ENCODE measurements at regions not wholly inside any gene's neighbourhood (a gene's known extent, or its start where the extent isn't known, plus 50 kb on each side); places are given as distances from the start of the nearest gene placed in this dataset.

DNA sequence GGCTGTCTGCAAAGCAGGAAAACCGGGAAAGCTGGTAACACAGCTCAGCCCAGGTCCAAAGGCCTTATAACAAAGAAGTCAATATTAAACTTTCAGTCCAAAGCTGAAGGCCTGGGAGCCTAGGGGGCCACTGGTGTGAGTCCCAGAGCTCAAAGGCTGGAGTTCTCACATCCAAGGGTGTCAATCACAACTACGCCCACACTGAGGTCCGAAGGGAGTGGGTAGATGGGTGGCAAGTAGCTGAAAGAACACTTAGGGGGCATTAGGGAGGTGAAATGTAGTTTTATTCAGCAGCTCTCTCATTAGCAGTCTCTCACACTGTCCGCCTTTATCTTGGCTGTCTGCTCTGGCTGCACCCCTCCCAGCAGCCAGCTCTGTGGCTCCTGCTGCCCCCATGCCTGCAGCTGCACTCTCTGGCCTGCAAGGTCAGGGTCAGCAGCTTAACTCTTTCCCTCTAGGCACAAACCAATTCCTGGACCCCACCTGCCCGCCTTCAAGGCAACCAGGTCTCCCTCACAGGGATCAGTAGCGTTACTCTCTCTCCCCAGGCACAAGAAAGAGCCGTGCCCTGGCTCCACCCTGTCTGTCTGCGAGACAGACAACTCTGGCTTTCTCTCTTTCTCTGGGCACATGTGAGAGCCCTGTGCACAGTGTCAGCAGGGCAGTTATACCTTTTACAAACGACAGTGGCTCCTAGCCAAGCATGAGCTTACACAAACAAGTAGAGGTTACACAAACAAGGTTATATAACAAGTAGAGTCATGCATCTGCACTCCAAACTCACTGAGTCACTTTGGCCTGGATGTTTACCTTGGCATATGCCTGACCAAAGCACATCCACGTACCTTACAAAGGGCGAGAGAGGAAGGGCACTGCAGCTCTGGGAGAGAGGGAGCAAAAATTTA is 249.4 kb upstream of the PCDH20 start:
- Histone ChIP-seq H3K4me1 (ENCODE audit: control insufficient read depth in 1 of 2, insufficient read depth in 2 of 2, low read length in 2 of 2) (no peaks in the 10 kb centered on the region), H3K27ac (ENCODE audit: low read depth in 1 of 2, low read length in 2 of 2) (no peak overlapping the region), H3K27me3 (ENCODE audit: control insufficient read depth in 1 of 2, insufficient read depth in 2 of 2, low read length in 1 of 2) (no peaks in the 10 kb centered on the region), H3K9me3 (ENCODE audit: control insufficient read depth, low read length) (no peaks in the 10 kb centered on the region), H3K36me3 (ENCODE audit: control insufficient read depth in 1 of 2, insufficient read depth in 2 of 2, low read length in 1 of 2) (no peaks in the 10 kb centered on the region), H3K4me3 (ENCODE audit: low read length in 2 of 2) (no peak overlapping the region)
- 53 to 55% methylated on average over 11 of the region's 11 CpGs for WGBS, 2 donors
- no peak for ATAC-seq (ENCODE audit: low FRiP score)
- intact Hi-C loops (cut with DNase I) = no loop called here
- DNase-seq = no peak

DNA sequence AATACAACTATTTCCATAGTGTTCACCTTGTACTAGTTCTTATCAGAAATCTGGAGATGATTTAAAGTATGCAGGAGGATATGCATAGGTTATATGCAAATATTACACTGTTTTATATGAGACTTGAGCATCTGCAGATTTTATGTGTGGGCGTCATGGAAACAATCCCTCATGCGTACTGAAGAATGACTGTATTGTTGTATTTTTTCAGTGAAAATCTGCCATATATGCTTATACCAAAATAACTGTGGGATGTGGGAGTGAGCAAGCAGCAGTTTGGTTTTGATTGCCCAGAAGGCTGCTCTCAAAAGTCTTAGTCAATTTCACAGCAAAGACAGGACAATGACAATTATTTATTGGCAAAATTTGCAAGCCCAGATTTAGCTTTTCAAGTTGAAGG is 238.8 kb upstream of the PCDH20 start:
- H3K27ac ChIP-seq (ENCODE audit: low read depth in 1 of 2, low read length in 2 of 2) = no peak overlapping the region
- no peak for DNase-seq
- no peak overlapping the region for H3K4me3 ChIP-seq (ENCODE audit: low read length in 2 of 2)
- ATAC-seq (ENCODE audit: low FRiP score) = no peak
- H3K4me1 ChIP-seq (ENCODE audit: control insufficient read depth in 1 of 2, insufficient read depth in 2 of 2, low read length in 2 of 2) = no peaks in the 10 kb centered on the region
- H3K9me3 ChIP-seq (ENCODE audit: control insufficient read depth, low read length) = no peaks in the 10 kb centered on the region
- no peaks in the 10 kb centered on the region for H3K27me3 ChIP-seq (ENCODE audit: control insufficient read depth in 1 of 2, insufficient read depth in 2 of 2, low read length in 1 of 2)
- 56 to 61% methylated on average over 2 of the region's 2 CpGs for WGBS, 2 donors
- H3K36me3 ChIP-seq (ENCODE audit: control insufficient read depth in 1 of 2, insufficient read depth in 2 of 2, low read length in 1 of 2) = no peaks in the 10 kb centered on the region
- intact Hi-C loops (cut with DNase I) = no loop called here

DNA sequence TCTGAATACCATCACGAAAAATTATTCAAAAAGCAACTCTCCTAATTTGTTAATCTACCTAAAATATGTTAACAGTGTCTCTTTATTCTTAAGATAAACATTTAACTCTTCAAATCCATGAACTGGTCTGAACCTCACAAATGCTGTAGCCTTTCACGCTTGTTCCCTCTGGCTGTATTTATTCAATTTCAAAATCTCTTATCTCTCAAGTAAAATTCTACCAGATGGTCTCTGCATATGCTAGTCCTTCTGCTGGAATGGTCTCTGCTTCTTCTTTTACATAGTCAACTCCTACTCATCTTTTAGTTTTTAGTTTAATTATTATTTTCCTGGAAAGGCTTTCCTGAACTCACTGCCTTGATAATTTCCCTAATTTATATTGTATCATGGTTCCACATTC is 232.9 kb upstream of the PCDH20 start:
- intact Hi-C loops (cut with DNase I) = no loop called here
- Histone ChIP-seq H3K4me3 (ENCODE audit: low read length in 2 of 2) (no peak overlapping the region), H3K9me3 (ENCODE audit: control insufficient read depth, low read length) (no peaks in the 10 kb centered on the region), H3K36me3 (ENCODE audit: control insufficient read depth in 1 of 2, insufficient read depth in 2 of 2, low read length in 1 of 2) (no peaks in the 10 kb centered on the region), H3K27ac (ENCODE audit: low read depth in 1 of 2, low read length in 2 of 2) (no peak overlapping the region), H3K27me3 (ENCODE audit: control insufficient read depth in 1 of 2, insufficient read depth in 2 of 2, low read length in 1 of 2) (no peaks in the 10 kb centered on the region), H3K4me1 (ENCODE audit: control insufficient read depth in 1 of 2, insufficient read depth in 2 of 2, low read length in 2 of 2) (no peaks in the 10 kb centered on the region)
- no peak for ATAC-seq (ENCODE audit: low FRiP score)
- WGBS, 2 donors = 49 to 57% methylated on average over 2 of the region's 2 CpGs
- DNase-seq = no peak

DNA sequence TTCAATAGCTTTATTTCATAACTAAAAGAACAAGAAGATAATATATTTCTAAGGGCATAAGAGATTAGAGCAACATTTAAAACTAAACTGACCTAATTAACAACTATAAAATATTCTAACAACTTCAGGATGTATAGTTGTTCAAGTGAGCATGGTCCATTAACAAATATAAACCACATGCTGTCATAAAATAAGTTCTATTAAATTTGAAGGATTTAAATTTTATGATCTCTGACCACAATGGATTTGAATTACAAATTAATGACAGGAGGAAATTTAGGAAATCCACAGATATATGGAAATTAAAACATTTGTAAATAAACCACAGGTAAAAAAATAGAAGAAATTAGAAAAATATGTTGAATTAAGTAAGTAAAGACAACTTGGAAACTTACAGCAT is 196.5 kb upstream of the PCDH20 start:
- intact Hi-C loops (cut with DNase I) = no loop called here
- H3K4me3 ChIP-seq (ENCODE audit: low read length in 2 of 2) = no peak overlapping the region
- no peaks in the 10 kb centered on the region for H3K36me3 ChIP-seq (ENCODE audit: control insufficient read depth in 1 of 2, insufficient read depth in 2 of 2, low read length in 1 of 2)
- no peak for DNase-seq
- no peaks in the 10 kb centered on the region for H3K4me1 ChIP-seq (ENCODE audit: control insufficient read depth in 1 of 2, insufficient read depth in 2 of 2, low read length in 2 of 2)
- no peak overlapping the region for H3K27ac ChIP-seq (ENCODE audit: low read depth in 1 of 2, low read length in 2 of 2)
- no peak for ATAC-seq (ENCODE audit: low FRiP score)
- H3K9me3 ChIP-seq (ENCODE audit: control insufficient read depth, low read length) = no peaks in the 10 kb centered on the region
- no peaks in the 10 kb centered on the region for H3K27me3 ChIP-seq (ENCODE audit: control insufficient read depth in 1 of 2, insufficient read depth in 2 of 2, low read length in 1 of 2)

GRCh38 chr13:61608138-61608537 is 192.5 kb upstream of the PCDH20 start:
- Histone ChIP-seq H3K9me3 (ENCODE audit: control insufficient read depth, low read length) (no peaks in the 10 kb centered on the region), H3K4me3 (ENCODE audit: low read length in 2 of 2) (no peak overlapping the region), H3K36me3 (ENCODE audit: control insufficient read depth in 1 of 2, insufficient read depth in 2 of 2, low read length in 1 of 2) (no peaks in the 10 kb centered on the region), H3K27me3 (ENCODE audit: control insufficient read depth in 1 of 2, insufficient read depth in 2 of 2, low read length in 1 of 2) (no peaks in the 10 kb centered on the region), H3K27ac (ENCODE audit: low read depth in 1 of 2, low read length in 2 of 2) (no peak overlapping the region), H3K4me1 (ENCODE audit: control insufficient read depth in 1 of 2, insufficient read depth in 2 of 2, low read length in 2 of 2) (no peaks in the 10 kb centered on the region)
- DNase-seq = no peak
- WGBS, 2 donors = 68 to 74% methylated on average over 3 of the region's 3 CpGs
- ATAC-seq (ENCODE audit: low FRiP score) = no peak
- intact Hi-C loops (cut with DNase I) = no loop called here

- Histone ChIP-seq H3K4me3 (ENCODE audit: low read length in 2 of 2) (no peak overlapping the region), H3K9me3 (ENCODE audit: control insufficient read depth, low read length) (no peaks in the 10 kb centered on the region), H3K36me3 (ENCODE audit: control insufficient read depth in 1 of 2, insufficient read depth in 2 of 2, low read length in 1 of 2) (no peaks in the 10 kb centered on the region), H3K27me3 (ENCODE audit: control insufficient read depth in 1 of 2, insufficient read depth in 2 of 2, low read length in 1 of 2) (no peaks in the 10 kb centered on the region), H3K4me1 (ENCODE audit: control insufficient read depth in 1 of 2, insufficient read depth in 2 of 2, low read length in 2 of 2) (no peaks in the 10 kb centered on the region), H3K27ac (ENCODE audit: low read depth in 1 of 2, low read length in 2 of 2) (no peak overlapping the region)
- WGBS, 2 donors = 27 to 50% methylated on average over 3 of the region's 3 CpGs
- intact Hi-C loops (cut with DNase I) = no loop called here
- DNase-seq = no peak
- ATAC-seq (ENCODE audit: low FRiP score) = no peak
These were observed 184.8 kb upstream of the PCDH20 start for GRCh38 chr13:61600360-61601033.

DNA sequence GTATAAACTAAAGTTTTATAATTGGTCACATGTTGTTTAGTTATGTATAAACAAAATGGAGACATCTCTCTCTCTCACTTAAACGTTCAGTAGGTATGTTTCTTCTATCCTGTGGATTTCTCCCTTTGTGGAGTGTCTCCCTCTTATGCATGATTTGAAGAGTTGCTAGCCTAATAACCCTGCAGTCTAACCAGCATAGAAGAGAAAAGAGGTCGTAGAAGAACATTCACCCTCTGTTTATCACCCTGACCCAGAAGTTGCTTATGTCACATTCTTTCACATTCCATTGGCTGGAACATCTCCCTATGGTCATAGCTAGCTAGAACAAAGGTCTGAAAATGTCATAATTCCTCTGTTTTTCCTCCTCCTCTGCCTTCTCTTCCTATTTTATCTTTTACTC is 176.8 kb upstream of the PCDH20 start:
- intact Hi-C loops (cut with DNase I) = no loop called here
- H3K27ac ChIP-seq (ENCODE audit: low read depth in 1 of 2, low read length in 2 of 2) = no peak overlapping the region
- DNase-seq (no peak), ATAC-seq (ENCODE audit: low FRiP score) (no peak)
- no peaks in the 10 kb centered on the region for H3K36me3 ChIP-seq (ENCODE audit: control insufficient read depth in 1 of 2, insufficient read depth in 2 of 2, low read length in 1 of 2)
- WGBS, 2 donors = 12 to 19% methylated on average over 2 of the region's 2 CpGs
- H3K27me3 ChIP-seq (ENCODE audit: control insufficient read depth in 1 of 2, insufficient read depth in 2 of 2, low read length in 1 of 2) = no peaks in the 10 kb centered on the region
- H3K9me3 ChIP-seq (ENCODE audit: control insufficient read depth, low read length) = no peaks in the 10 kb centered on the region
- H3K4me3 ChIP-seq (ENCODE audit: low read length in 2 of 2) = no peak overlapping the region
- H3K4me1 ChIP-seq (ENCODE audit: control insufficient read depth in 1 of 2, insufficient read depth in 2 of 2, low read length in 2 of 2) = no peaks in the 10 kb centered on the region

DNA sequence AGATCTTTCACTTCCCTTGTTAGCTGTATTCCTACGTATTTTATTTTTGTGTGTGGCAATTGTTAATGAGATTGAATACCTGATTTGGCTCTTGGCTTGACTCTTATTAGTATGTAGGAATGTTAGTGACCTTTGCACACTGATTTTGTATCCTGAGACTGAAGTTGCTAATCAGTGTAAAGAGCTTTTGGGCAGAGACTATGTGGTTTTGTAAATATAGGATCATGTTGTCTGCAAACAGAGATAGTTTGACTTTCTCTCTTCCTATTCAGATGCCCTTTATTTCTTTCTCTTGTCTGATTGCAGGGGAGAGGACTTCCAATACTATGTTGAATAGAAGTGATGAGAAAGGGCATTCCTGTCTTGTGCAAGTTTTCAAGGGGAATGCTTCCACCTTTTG is 160.3 kb upstream of the PCDH20 start:
- WGBS, 2 donors = 66 to 78% methylated on average over 1 of the region's 1 CpG
- Histone ChIP-seq H3K4me1 (ENCODE audit: control insufficient read depth in 1 of 2, insufficient read depth in 2 of 2, low read length in 2 of 2) (no peaks in the 10 kb centered on the region), H3K4me3 (ENCODE audit: low read length in 2 of 2) (no peak overlapping the region), H3K9me3 (ENCODE audit: control insufficient read depth, low read length) (no peaks in the 10 kb centered on the region), H3K27me3 (ENCODE audit: control insufficient read depth in 1 of 2, insufficient read depth in 2 of 2, low read length in 1 of 2) (no peaks in the 10 kb centered on the region), H3K27ac (ENCODE audit: low read depth in 1 of 2, low read length in 2 of 2) (no peak overlapping the region), H3K36me3 (ENCODE audit: control insufficient read depth in 1 of 2, insufficient read depth in 2 of 2, low read length in 1 of 2) (no peaks in the 10 kb centered on the region)
- DNase-seq = no peak
- ATAC-seq (ENCODE audit: low FRiP score) = no peak
- intact Hi-C loops (cut with DNase I) = no loop called here

GRCh38 chr13:61563645-61564044 is 148.0 kb upstream of the PCDH20 start:
- Histone ChIP-seq H3K36me3 (ENCODE audit: control insufficient read depth in 1 of 2, insufficient read depth in 2 of 2, low read length in 1 of 2) (no peaks in the 10 kb centered on the region), H3K4me3 (ENCODE audit: low read length in 2 of 2) (no peak overlapping the region), H3K27me3 (ENCODE audit: control insufficient read depth in 1 of 2, insufficient read depth in 2 of 2, low read length in 1 of 2) (no peaks in the 10 kb centered on the region), H3K27ac (ENCODE audit: low read depth in 1 of 2, low read length in 2 of 2) (no peak overlapping the region), H3K9me3 (ENCODE audit: control insufficient read depth, low read length) (no peaks in the 10 kb centered on the region), H3K4me1 (ENCODE audit: control insufficient read depth in 1 of 2, insufficient read depth in 2 of 2, low read length in 2 of 2) (no peaks in the 10 kb centered on the region)
- DNase-seq (no peak), ATAC-seq (ENCODE audit: low FRiP score) (no peak)
- 12 to 15% methylated on average over 1 of the region's 1 CpG for WGBS, 2 donors
- intact Hi-C loops (cut with DNase I) = no loop called here
